Sigmoid colon (tissue), 3 donors: ENCODE measurements at regions not wholly inside any gene's neighbourhood (a gene's known extent, or its start where the extent isn't known, plus 50 kb on each side); places are given as distances from the start of the nearest gene placed in this dataset.

Experiments
- POLR2A ChIP-seq, 2 donors: fragments of 450-650 bp; IDR thresholded peaks; one replicate each; pipeline ENCODE4 v1.6.1; 2016; ENCODE audit warnings: antibody characterized with exemption in 2 of 2, mild to moderate bottlenecking in 2 of 2, moderate library complexity in 2 of 2
- TF ChIP-seq, protein P1 (sequence below), 4 experiments: fragments of 450-650 bp in 3 of 4; fragments of 200-600 bp in 1 of 4; IDR thresholded peaks; one replicate each; pipeline ENCODE4 v1.5.1; 2016 to 2019; ENCODE audit warnings: antibody characterized with exemption in 4 of 4, mild to moderate bottlenecking in 3 of 4, moderate library complexity in 2 of 4

DNA sequence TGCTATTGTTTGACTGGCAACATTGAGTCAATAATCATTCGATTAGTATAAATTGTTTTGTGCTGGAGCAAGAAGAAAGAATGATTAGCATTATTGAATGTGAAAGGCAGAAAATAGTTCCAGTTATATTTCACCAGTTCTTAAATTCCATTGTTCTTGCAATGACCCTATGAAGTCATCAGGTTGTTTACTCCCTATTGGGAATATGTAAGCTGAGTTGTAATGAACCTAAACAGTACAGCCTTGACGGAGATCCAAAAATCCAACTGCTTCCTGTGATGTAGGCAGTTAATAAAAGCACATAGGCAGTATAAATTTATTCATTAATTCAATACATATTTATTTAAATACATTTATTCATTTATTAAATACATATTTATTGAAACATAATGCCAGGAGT is 947.5 kb downstream of the PCDH7 start:
- no peak for TF ChIP-seq POLR2A (IDR thresholded peaks at IDR 0.05)
- TF ChIP-seq, protein P1, sequence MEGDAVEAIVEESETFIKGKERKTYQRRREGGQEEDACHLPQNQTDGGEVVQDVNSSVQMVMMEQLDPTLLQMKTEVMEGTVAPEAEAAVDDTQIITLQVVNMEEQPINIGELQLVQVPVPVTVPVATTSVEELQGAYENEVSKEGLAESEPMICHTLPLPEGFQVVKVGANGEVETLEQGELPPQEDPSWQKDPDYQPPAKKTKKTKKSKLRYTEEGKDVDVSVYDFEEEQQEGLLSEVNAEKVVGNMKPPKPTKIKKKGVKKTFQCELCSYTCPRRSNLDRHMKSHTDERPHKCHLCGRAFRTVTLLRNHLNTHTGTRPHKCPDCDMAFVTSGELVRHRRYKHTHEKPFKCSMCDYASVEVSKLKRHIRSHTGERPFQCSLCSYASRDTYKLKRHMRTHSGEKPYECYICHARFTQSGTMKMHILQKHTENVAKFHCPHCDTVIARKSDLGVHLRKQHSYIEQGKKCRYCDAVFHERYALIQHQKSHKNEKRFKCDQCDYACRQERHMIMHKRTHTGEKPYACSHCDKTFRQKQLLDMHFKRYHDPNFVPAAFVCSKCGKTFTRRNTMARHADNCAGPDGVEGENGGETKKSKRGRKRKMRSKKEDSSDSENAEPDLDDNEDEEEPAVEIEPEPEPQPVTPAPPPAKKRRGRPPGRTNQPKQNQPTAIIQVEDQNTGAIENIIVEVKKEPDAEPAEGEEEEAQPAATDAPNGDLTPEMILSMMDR (IDR thresholded peaks at IDR 0.05) = no peak
